Fibroblast of lung (primary cell): ENCODE measurements at regions not wholly inside any gene's neighbourhood (a gene's known extent, or its start where the extent isn't known, plus 50 kb on each side); places are given as distances from the start of the nearest gene placed in this dataset.

Source experiments
- EZH2 ChIP-seq: IDR thresholded peaks from 2 replicates; pipeline ENCODE4 v1.5.1; 2012; ENCODE audit warnings: low read length, control low read depth, mild to moderate bottlenecking; ENCODE audit errors: missing control alignments
- TF ChIP-seq, protein P1 (sequence below), 2 donors: IDR thresholded peaks in 1 of 2; conservative IDR thresholded peaks in 1 of 2; 1 replicate in 1 of 2; 2 replicates in 1 of 2; pipeline ENCODE4 v1.5.1; 2011 to 2012; ENCODE audit warnings: low read length in 2 of 2, control low read depth in 1 of 2, inconsistent platforms in 1 of 2, low read depth in 1 of 2, mild to moderate bottlenecking in 1 of 2

DNA sequence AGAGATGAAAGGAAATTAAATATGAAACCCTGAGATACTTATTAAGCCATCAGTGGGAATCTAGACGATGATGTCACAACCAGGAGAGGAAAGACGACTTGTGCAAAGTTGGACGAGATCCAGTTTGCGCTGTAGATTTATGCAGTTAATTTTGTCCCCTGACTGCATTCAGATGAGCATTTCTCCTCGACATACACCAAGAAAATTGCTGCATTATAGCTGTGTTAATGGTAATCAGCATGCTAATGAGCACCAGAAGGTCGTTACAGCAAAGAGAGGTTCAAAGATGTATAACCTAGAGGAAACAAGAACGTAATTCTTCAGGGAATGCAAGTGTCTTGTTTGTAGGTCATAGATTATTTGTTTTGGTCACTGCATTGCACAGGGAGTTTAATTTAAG, 371.7 kb downstream of the RBM26 start:
- TF ChIP-seq, protein P1, sequence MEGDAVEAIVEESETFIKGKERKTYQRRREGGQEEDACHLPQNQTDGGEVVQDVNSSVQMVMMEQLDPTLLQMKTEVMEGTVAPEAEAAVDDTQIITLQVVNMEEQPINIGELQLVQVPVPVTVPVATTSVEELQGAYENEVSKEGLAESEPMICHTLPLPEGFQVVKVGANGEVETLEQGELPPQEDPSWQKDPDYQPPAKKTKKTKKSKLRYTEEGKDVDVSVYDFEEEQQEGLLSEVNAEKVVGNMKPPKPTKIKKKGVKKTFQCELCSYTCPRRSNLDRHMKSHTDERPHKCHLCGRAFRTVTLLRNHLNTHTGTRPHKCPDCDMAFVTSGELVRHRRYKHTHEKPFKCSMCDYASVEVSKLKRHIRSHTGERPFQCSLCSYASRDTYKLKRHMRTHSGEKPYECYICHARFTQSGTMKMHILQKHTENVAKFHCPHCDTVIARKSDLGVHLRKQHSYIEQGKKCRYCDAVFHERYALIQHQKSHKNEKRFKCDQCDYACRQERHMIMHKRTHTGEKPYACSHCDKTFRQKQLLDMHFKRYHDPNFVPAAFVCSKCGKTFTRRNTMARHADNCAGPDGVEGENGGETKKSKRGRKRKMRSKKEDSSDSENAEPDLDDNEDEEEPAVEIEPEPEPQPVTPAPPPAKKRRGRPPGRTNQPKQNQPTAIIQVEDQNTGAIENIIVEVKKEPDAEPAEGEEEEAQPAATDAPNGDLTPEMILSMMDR (conservative IDR thresholded peaks at IDR 0.05 in 1 of 2, IDR thresholded peaks at IDR 0.05 in 1 of 2; ENCODE audit: low read depth in 1 of 2, low read length in 2 of 2): no peak
- no peak for TF ChIP-seq EZH2
